ENCODE measurements at regions not wholly inside any gene's neighbourhood (a gene's known extent, or its start where the extent isn't known, plus 50 kb on each side); places are given as distances from the start of the nearest gene placed in this dataset.
"Not testable (repeated sequence)": the region's sequence is repeated elsewhere in the genome, so short reads cannot be mapped to it uniquely, and the experiment has no call there.

DNA sequence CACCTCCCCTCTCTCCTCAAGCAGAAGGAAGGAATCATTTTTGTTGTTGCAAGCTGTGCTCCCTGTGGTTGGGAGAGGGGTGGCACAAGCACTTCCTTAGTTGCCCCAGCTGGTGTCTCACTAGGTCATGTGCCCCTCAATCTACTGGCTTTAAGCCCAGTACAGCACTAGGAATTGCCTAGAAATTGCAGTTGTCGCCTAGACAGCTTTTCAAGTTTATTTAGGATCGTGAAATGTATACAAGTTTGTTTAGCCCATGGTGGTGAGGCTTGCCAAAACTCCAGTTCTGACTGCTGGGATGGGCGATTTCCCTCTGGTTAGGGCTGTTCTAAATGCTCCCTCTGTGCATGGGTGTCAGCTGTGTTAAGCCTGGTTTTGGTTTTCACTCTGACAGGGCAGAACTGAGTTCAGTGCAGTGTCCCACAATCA lies 126.8 kb upstream of the ZNF644 start:
- DNase-seq, result no peak

DNA sequence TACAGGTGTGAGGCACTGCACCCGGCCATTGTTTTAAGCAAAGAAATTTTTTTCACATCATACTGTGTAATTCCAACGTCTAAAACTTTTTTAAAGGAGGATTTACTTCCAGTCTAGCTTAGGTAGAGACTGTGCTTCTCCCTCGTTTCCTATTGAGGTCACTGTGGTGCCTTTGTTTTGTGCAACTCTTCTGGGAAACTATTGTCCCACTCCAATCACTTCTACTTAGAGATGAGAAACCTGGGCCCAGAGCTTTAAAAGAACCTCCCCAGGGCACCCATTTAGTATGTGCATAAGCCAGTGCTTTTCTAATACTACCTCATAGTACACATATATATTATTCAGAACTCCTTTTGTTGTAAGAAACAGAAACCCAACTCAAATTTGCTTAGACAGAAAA lies 120.0 kb upstream of the ZNF644 start:
- DNase-seq, result no peak

DNA sequence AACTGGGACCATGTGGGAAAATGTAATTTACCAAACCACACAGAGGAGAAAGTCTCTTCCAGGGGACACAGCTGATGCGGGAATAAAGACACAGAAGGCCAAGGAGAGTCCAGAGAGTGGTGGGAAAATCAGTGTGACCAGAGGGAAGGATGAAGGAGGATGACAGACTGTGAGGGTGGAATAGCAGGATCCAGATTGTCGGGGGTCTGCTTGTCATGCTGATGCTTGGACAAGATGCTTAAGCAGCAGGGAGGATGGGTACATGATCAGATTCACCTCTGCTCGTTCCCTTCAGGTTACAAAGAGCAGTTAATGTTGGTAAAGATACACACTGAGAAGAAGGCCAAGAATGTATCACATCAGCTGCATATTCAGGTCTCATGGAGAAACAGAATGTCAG lies 117.1 kb upstream of the ZNF644 start:
- no peak for DNase-seq

DNA sequence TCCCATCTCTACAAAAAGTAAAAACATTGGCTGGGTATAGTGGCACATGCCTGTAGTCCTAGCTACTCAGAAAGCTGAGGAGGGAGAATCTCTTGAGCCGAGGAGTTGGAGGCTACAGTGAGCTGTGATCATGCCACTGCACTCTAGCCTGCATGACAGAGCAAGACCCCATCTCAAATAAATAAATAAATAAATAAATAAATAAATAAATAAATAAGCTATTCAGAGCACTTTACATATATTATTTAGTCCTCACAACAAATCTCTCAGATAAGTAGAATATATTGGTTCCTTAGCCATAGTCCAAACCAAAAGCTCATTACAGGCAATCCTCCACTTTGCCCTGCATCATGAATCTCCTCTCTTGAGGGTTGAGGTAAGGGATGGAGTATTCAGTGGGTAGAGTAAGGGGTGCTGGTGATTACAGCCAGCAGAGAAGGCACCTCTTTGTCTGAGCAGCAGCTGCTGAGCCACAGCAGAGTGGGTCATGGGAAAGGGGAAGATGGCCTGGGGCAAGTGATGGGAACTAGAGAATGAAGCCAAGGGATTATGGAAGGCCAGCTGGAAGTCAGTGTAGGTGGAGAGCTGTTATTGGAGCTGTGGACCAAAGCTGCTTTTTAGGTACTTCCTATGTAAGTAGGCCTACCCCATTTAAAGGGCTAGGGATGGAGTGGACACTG lies 115.5 kb upstream of the ZNF644 start:
- no peak for DNase-seq

DNA sequence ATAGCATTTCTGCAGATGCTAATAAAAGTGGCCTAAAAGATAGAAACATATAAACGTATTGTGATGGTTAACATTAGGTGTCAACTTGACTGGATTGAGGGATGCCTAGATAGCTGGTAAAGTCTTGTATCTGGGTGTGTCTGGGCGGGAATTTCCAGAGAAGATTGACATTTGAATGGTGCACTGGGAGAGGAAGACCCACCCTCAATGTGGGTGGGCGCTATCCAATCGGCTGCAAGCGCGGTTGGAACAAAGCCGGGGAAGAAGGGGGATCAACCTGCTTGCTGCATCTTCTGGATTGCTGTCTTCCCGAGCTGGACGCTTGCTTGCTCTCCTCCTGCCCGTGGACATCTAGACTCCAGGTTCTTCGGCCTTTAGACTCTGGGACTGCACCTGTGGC lies 114.0 kb upstream of the ZNF644 start:
- no peak for DNase-seq

DNA sequence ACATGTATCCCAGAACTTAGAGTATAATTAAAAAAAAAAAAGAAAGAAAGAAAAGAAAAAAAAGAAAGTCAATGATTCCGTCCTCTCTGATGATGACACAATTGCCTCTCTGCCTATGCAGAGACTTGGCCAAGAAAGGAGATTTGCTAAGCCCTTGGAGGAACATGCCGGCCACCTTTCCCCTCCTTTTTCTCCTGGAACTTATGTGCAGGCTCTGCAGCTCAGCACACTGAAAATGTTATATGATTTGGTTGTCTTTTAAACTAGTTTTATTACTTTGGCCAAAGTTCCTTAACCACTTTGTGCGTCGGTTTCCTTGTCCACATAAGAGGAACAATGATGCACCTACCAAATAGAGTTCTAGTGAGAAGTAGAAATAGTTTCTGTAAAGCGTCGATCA lies 111.4 kb upstream of the ZNF644 start:
- DNase-seq, result no peak

DNA sequence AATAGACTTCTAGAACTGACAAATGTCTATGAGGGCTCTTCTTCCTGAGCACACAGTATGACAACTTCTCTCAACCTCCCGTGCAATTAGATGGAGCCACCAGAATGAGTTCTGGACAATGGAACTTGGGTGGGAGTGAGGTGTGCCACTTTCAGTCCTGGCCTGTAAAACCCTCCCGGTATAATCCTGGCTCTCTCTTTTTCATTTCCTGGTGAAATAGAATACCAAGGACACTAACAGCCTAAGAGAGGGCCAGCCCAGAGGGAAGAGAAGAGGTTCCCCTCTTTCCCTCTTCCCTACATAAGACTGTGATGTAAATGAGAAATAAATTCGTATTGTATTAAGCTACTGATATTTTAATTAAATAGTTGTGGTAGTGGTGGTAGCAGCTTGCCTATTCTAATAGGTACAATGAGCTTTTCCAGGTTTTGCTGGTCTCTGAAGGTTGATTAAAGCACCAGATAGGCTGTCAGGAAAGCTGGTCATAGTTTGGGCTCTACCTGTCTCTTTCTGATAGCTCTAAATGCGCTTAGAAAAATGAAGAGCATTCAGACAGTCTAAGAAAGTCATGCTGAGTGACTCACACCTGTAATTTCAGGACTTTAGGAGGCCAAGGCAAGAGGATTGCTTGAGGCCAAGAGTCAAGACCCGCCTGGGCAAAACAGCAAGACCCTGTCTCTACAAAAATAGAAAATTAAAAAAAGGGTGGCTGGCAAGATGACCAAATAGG lies 108.6 kb upstream of the ZNF644 start:
- DNase-seq, result no peak

DNA sequence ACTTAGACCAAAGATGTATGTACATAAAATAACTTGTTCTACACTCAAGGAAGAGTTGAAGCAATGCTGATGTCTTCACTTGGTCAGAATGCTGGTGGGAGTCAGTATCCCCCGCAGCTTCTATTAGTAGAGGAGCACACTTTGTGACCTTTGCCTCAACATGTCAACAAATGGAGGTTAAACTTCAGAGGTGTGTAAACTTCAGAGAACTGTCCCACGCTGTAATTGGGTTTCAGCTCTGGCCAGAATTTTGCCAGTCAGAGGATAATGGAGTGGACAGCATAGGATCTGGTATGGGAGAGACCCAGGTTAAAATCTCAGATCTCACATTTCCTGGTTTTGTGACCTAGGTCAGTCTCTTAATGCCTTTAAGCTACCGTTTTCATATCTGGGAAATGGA lies 107.6 kb upstream of the ZNF644 start:
- no peak for DNase-seq

DNA sequence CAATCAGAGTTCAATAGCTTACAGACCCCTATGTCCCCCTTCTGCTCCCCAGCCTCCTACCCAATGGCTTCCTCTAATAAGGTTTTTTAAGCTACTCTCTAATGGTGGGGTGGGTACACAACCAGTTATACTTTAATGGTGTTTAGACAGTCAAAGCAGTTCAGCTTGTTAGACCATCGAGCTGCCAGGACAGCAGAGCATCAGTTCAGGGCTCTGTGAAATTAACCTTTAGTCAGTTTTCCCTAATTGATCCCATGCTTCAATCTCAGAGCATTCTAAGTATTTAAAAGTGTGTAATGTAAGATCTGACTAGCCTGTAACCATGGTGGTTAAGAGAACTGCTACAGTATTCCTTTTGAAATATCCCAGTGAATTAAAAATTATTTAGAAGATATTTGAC lies 107.2 kb upstream of the ZNF644 start:
- DNase-seq, result no peak

DNA sequence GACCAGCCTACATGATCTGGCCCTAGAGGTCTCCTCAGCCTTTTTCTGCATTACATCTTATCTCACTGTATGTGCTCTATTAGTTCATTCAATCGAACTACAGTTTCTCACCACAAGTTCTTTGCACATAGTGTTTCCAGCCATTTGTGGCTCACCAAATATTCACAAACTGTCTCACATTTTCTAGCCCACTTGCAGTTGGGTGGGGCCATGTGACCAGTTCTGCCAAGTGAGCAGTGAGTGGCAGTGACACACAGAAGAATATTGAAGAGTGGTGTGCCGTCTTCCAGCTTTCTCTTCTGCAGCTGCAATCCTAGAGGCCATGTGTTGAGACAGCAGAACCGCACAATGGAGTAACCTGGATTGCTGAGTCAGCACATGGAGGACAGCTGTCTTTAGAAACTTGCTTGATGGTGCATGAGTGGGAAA lies 103.2 kb upstream of the ZNF644 start:
- DNase-seq, result peak; percentile 17

DNA sequence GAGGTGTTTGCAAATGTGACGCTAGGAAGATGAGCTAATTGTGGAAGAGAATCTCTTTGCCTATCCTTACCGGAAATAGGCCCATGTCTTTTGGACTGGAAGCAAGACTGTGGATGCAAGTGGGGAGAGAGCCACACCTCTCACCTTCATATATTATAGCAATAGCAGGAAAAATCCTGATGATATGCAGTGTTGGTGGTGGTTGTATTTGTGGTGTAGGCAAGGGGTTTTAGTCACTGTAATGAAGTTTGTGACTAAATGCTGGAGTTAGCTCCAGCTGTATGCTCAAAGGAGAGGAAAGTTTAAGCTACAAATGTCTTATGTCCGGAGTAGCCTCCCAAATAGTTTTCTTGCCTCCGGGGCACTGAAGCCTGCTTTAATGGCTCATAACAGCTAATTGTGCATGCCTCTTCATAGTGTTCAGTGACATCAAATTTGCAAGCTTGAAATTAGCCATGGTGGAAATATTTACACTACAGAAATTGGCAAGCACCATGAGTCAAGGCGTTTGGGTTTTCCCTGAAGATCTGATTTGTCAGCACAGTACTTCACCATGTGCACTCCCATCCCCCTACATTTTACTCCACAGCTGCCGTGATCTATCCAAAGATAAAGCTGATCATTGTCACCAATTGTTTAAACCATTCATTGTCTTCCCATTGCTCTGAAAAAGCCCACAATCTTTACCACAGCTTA lies 102.6 kb upstream of the ZNF644 start:
- no peak for DNase-seq

DNA sequence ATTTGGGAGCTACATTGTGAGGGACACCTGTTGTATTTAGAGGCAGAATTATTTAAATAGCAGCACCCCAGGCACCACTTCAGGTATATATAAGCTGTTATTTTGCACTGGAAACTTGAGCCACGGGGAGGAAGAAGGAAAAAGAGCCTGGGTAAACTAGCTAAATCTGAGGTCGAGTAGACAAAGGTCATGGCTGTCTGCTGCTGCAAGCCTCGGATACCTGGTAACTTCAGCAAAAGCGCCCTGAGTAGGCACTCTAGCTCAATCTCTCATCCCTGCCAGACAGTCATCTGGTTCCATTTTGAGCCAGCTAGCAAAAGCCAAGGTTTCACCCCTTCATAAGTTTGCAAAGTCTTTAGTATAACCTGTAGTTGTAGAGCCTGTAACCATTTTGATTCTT lies 101.9 kb upstream of the ZNF644 start:
- DNase-seq, result no peak

DNA sequence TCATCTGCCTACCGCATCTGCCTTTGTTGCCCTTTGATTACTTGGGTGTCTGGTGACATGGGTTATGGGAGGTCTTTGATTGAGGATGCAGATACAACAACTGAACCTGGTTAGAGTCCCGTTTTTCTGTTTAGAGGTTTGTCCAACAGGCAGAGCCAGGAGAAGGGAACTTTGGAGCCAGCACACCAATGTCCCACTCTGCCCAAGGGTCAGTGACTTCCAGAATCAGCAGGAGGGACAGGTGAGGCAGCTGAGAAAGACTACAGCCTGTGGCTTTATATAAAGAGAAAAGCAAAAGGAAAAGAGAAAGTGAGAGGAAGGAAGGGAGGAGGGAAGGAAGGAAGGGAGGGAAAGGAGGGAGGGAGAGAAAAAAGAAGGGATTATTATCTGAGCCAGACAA lies 101.5 kb upstream of the ZNF644 start:
- DNase-seq, result no peak

DNA sequence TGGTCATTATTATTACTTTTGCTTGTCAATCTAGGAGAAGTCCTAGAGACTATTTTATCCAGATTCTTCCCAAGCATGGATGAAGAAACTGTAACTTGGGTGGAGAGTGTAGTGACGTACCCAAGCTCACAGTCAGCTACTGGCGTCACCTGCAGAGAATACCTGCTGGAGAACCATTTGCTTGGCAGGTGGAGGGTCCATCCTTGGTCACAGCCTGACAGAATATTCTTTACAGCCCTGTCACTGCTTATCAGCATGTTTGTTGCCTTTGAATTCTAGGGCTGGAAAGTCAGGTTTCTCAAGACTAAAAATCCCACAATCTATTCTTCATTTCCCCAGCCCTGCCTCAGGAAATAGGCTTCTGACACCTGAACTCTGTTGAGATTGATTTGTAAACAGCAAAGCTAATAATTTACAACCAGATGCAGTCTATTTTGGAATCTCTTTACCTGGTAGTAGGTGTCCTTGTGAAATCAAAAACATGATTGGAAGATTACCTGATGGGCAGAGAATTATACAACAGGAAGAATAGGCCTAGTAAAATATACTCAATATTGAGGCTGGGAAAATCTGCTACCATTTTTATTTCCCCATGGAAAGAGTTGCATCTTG lies 100.4 kb upstream of the ZNF644 start:
- no peak for DNase-seq

DNA sequence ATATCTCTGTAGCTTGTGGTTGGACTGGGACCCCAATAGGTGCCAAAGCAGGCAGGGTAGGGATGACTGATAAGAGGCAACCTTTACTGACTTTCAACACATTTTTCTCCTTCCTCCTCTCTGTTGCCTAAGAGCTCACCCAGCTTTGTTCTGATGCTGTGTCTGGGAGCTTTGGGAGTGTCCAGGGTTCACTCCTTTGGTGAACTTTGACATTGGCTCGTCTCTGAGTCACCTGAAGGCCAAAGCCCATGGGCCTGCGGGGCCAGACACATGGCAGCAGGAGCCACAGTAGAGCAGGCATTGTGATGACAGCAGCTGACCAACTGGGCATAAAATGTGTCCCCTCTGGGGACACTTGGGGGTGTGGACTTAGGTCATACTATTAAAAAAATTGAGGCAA lies 99.5 kb upstream of the ZNF644 start:
- DNase-seq, result no peak

DNA sequence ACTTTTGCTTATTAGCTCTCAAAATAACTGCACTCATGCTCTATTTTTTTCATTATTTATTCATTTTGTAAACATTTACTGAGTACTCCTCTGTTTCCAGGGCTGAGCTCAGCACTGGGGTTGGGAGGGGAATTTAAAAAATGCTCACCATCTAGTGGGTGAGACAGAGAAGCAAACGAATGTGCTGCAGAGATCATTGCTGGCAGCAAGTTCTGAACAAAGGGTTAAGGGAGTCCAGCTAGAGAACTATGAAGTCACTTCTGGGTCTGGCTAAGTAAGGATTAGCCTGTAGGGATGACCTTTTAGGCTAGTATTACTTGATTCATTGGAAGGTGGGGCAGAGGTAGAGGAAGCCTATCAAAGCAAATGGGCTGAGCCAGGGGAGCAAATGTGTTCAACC lies 99.1 kb upstream of the ZNF644 start:
- DNase-seq, result no peak

DNA sequence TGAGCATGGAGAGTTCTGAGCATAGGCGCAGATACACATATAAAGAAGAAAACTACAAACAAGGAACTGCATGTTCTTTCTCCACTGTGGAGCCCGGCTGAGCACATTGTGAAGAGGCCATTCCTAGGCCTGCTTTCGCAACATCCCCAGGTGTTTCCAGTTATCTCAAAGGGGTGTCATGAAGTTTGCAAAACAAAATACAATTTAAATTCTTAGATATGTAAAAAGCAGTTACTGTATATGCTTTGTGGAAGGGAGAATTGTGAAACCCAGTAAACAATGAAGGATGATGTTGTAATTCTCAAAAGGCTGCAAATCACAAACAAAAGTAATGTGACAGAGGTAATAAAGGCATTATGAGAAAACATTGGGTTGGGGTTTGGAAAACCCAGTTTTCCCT lies 98.6 kb upstream of the ZNF644 start:
- no peak for DNase-seq

DNA sequence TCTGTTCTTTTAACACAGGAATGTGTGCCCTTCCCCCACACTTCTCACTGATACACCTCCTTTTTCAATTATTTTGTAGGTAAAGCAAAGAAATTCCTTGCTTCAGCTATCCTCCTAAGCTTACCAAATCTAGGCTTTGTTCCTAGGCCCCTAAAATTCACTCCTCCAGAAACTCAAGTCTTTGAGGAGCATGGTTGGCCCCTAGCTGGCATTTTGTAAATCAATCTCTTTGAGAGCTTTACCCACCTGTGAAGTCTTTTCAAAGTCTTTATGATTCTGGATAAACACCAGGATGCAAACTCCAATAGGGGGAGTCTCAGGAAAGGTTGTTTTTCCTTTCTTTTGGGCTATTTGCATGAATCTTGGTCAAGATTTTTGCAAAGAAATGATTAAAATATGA lies 82.9 kb upstream of the ZNF644 start:
- DNase-seq, result no peak

DNA sequence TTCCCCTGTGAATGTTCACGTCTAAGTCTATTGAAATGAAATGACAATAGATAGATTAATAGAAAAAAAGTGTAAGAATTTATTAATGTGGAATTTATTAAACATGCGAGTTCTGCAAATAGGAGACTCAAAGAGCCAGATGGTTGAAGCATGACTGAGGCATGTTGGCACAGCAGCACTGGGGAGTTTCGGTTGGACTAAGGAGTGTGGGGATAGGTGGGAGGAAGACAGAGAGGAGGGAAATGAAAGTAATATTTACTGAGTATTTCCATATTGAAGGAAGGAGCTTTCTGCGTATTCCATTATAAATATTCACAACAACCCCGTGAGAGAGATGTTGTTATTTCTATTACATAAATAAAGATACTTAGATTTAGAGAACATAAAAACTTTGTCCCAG lies 79.5 kb upstream of the ZNF644 start:
- no peak for DNase-seq

DNA sequence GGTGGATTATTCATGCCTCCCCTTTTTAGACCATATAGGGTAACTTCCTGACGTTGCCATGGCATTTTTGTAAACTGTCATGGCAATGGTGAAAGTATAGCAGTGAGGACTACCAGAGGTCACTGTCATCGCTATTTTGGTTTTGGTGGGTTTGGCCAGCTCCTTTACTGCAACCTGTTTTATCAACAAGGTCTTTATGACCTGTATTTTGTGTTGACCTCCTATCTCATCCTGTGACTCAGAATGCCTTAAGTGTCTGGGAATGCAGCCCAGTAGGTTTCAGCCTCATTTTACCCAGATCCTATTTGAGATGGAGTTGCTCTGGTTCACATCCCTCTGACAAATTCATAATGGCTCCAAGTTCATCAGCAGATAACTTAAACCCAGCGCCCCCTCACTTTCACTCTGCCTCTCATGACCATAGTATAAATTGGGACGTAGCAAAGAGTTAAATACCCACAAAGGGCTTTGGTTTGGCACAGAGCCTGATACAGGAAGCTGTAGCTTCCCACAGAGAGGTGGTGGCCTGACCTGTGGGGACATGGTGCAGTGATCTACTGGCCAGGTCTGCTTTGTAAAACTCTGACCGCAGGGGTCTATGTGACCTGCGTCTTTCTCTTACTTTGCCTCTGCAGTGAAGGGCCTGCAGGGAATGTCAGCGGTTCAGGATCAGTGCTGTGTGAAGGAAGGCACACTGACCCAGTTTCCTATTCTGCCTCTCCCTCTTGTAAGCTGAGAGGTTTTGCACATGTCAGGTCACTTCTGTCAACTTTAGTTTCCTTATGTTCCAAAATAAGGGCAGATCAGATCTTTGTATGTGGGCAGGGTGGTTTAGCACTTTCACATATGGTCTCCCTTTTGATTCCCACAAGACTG lies 78.1 kb upstream of the ZNF644 start:
- DNase-seq, result peak; percentile 9

DNA sequence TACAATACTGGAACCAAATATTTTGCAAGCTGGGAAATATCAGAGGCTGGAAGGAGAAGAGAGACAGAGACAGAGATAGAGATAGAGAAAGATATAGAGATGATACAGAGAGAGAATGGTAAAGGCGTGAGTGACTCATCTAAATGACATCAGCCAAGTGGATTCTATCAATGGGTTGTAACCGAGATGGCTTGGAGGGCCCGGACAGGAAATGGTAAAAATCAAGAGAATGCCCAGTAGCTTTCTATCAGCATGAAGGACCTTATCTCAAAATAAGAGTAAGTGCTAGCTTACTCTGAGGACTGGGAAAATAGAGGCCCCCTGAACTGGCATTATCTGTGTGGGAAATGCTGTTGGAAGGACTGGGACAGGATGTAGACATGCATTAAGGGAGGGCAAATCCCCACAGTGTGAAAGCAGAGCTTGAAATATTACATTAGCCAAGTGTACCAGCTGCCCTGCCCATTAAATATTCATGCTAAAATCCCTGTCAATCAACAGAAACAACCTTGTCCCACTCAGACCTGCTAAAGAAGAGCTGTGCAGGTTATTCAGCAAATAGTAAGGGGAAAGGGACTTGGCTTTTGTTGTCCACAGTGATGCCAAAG lies 76.6 kb upstream of the ZNF644 start:
- DNase-seq, result no peak

DNA sequence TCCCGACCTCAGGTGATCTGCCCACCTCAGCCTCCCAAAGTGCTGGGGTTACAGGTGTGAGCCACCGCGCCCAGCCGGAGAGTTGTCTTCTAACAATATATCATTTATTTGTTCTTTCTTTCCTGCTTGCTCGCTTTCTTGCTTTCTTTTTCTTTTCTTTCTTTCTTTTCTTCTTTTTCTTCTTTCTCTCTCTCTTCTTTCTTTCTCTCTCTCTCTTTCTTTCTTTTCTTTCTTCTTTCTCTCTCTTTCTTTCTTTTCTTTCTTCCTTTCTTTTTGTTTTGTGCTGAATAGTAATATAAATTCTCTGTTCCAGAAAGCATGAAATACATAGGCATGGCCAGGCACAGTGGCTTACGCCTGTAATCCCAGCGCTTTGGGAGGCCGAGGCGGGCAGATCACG lies 73.5 kb upstream of the ZNF644 start:
- DNase-seq, result not testable (repeated sequence)

Data from CD4-positive, alpha-beta T cell treated with Interleukin-12 subunit alpha and Interleukin-12 subunit beta, for 1 hour (primary cell).